B cell (primary cell): ENCODE measurements at regions not wholly inside any gene's neighbourhood (a gene's known extent, or its start where the extent isn't known, plus 50 kb on each side); places are given as distances from the start of the nearest gene placed in this dataset.

Experiments used
- ATAC-seq: fragments of 200-7000 bp; cut with Tn5 transposase; one replicate; pipeline ENCODE4 v1.10.0; 2021; ENCODE audit warnings: low read depth, mild to moderate bottlenecking, moderate number of reproducible peaks, moderate library complexity
- CTCF ChIA-PET: fragments of 350-600 bp; sonication (Branson Sonifier 250); formaldehyde crosslinking; loops from one replicate; lab custom pipeline; 2021; ENCODE audit warnings: antibody characterized with exemption, inconsistent platforms; lab: Charles Lee
- POLR2A ChIA-PET: fragments of 350-600 bp; sonication (Branson Sonifier 250); formaldehyde crosslinking; loops from one replicate; lab custom pipeline; 2021; ENCODE audit warnings: antibody characterized with exemption; lab: Charles Lee
- DNase-seq: peaks from one replicate; pipeline ENCODE4 v3.0.0; 2013
- H2AFZ ChIP-seq: 2 replicates; pipeline ENCODE4 v1.6.1; 2012; ENCODE audit warnings: mild to moderate bottlenecking, low read depth, low read length; ENCODE audit not compliant: insufficient read depth, poor library complexity, severe bottlenecking
- H3K27ac ChIP-seq, 2 donors: 1 replicate in 1 of 2; 2 replicates in 1 of 2; pipeline ENCODE4 v1.5.1; 2012 to 2013; ENCODE audit warnings: low read length in 2 of 2, mild to moderate bottlenecking in 2 of 2, moderate library complexity in 1 of 2
- H3K27me3 ChIP-seq, 4 experiments: fragments of 200-600 bp in 1 of 4; sonication (generic) in 1 of 4; replicated peaks in 1 of 4; 1 replicate in 2 of 4; 2 replicates in 2 of 4; pipeline versions ENCODE4 v1.6.1 to v1.7.0; 2013 to 2016; ENCODE audit warnings: low read length in 3 of 4, mild to moderate bottlenecking in 2 of 4, mixed read lengths in 1 of 4, moderate library complexity in 1 of 4; ENCODE audit not compliant: insufficient read depth in 4 of 4, control insufficient read depth in 3 of 4; ENCODE audit errors: control extremely low read depth in 1 of 4
- H3K36me3 ChIP-seq, 2 experiments: replicated peaks in 1 of 2; 1 replicate in 1 of 2; 2 replicates in 1 of 2; pipeline versions ENCODE4 v1.6.1 to v1.7.1; 2013; ENCODE audit warnings: low read length in 1 of 2; ENCODE audit not compliant: insufficient read depth in 2 of 2, control insufficient read depth in 1 of 2; ENCODE audit errors: control extremely low read depth in 1 of 2, extremely low read depth in 1 of 2
- H3K4me1 ChIP-seq, 2 donors: fragments of 200-600 bp in 1 of 2; sonication (generic) in 1 of 2; 1 replicate in 1 of 2; 2 replicates in 1 of 2; pipeline versions ENCODE4 v1.5.1 to v1.6.1; 2013 to 2017; ENCODE audit warnings: low read length in 2 of 2; ENCODE audit not compliant: control insufficient read depth in 2 of 2, insufficient read depth in 2 of 2
- H3K4me2 ChIP-seq: replicated peaks from 2 replicates; pipeline ENCODE3; 2012; ENCODE audit warnings: mild to moderate bottlenecking, low read depth, low read length; ENCODE audit not compliant: poor library complexity, severe bottlenecking
- H3K4me3 ChIP-seq, 5 experiments: fragments of 200-600 bp in 1 of 5; sonication (generic) in 1 of 5; 1 replicate in 3 of 5; 2 replicates in 2 of 5; pipeline versions ENCODE4 v1.5.1 to v1.7.0; 2011 to 2016; ENCODE audit warnings: low read length in 4 of 5, mild to moderate bottlenecking in 4 of 5, low read depth in 2 of 5, control low read depth in 1 of 5, moderate library complexity in 1 of 5; ENCODE audit not compliant: insufficient read depth in 1 of 5; ENCODE audit errors: control extremely low read depth in 1 of 5, extremely low read depth in 1 of 5
- H3K79me2 ChIP-seq: fragments of 200-600 bp; sonication (generic); one replicate; pipeline ENCODE4 v1.6.0; 2016; ENCODE audit warnings: low read length; ENCODE audit not compliant: control insufficient read depth, insufficient read depth
- H3K9ac ChIP-seq: fragments of 200-600 bp; sonication (generic); 2 replicates; pipeline ENCODE4 v1.6.1; 2017; ENCODE audit warnings: mild to moderate bottlenecking, low read length, moderate library complexity
- H3K9me3 ChIP-seq, 3 donors: one replicate each; pipeline versions ENCODE4 v1.6.1 to v1.7.1; 2013; ENCODE audit warnings: low read length in 2 of 3; ENCODE audit not compliant: control insufficient read depth in 2 of 3, insufficient read depth in 1 of 3; ENCODE audit errors: control extremely low read depth in 1 of 3
- H4K20me1 ChIP-seq: 2 replicates; pipeline ENCODE4 v1.6.0; 2012; ENCODE audit warnings: mild to moderate bottlenecking, low read length; ENCODE audit not compliant: insufficient read depth, control insufficient read depth, poor library complexity, severe bottlenecking
- H3K27ac Mint-ChIP-seq: one replicate; pipeline ENCODE4 v1.8.0; 2021; ENCODE audit warnings: mixed read lengths
- H3K27me3 Mint-ChIP-seq: one replicate; pipeline ENCODE4 v1.8.0; 2021; ENCODE audit warnings: mixed read lengths
- H3K4me1 Mint-ChIP-seq: one replicate; pipeline ENCODE4 v1.8.0; 2021; ENCODE audit warnings: mixed read lengths
- H3K4me3 Mint-ChIP-seq: one replicate; pipeline ENCODE4 v1.8.0; 2021; ENCODE audit warnings: mixed read lengths
- H3K9me3 Mint-ChIP-seq: one replicate; pipeline ENCODE4 v1.8.0; 2022; ENCODE audit warnings: mixed read lengths; ENCODE audit not compliant: insufficient read depth
- EZH2 ChIP-seq: IDR thresholded peaks from 2 replicates; pipeline ENCODE4 v1.6.1; 2012; ENCODE audit warnings: borderline replicate concordance, low read depth, mild to moderate bottlenecking, moderate library complexity, low read length; ENCODE audit not compliant: insufficient read depth, poor library complexity, severe bottlenecking
- WGBS: methylation state at CpG from one replicate; pipeline ENCODE4 v1.1.5; 2013; ENCODE audit warnings: missing lambda C conversion rate; ENCODE audit not compliant: insufficient coverage; 5-methylcytosine and 5-hydroxymethylcytosine counted together
- intact Hi-C: fragments of 100-400 bp; cut with micrococcal nuclease; formaldehyde crosslinking; loops from one replicate; pipeline ENCODE4 v1.10.0; 2022
- TF ChIP-seq, protein P1 (sequence below): fragments of 200-600 bp; IDR thresholded peaks from one replicate; pipeline ENCODE4 v1.8.0; 2022; ENCODE audit warnings: antibody characterized with exemption, mild to moderate bottlenecking

DNA sequence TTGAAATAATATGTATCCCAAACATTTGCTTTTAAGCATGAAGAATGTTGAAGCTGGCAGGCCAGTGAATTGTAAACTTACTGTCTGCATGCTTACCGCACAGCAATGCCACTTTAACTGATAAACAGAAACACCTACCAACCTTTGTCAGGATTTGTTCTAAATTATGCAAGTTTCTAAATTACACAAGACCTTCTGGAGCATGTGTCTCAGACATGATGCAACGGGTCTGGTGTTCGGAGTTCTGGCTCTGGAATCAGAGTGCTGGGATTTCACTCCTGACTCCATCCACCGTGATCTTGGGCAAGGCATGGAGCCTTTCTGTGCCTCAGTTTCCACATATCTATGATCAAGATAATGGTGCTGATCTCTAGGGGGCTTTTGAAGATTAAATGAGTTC, 111.2 kb downstream of the CCT6B start:
- Histone ChIP-seq H2AFZ (no peak overlapping the region), H4K20me1 (no peaks in the 10 kb centered on the region), H3K4me3 (no peak overlapping the region), H3K9ac (no peak overlapping the region), H3K79me2 (no peaks in the 10 kb centered on the region), H3K27me3 (no peaks in the 10 kb centered on the region), H3K9me3 (no peaks in the 10 kb centered on the region), H3K36me3 (no peaks in the 10 kb centered on the region), H3K4me2 (no peak overlapping the region), H3K27ac (no peak overlapping the region), H3K4me1 (no peaks in the 10 kb centered on the region)
- ChIA-PET POLR2A (no interaction called here), CTCF (no interaction called here)
- H3K27ac Mint-ChIP-seq: no peak overlapping the region
- intact Hi-C loops: no loop called here
- H3K9me3 Mint-ChIP-seq: no peaks in the 10 kb centered on the region
- H3K4me1 Mint-ChIP-seq: no peaks in the 10 kb centered on the region
- TF ChIP-seq, protein P1, sequence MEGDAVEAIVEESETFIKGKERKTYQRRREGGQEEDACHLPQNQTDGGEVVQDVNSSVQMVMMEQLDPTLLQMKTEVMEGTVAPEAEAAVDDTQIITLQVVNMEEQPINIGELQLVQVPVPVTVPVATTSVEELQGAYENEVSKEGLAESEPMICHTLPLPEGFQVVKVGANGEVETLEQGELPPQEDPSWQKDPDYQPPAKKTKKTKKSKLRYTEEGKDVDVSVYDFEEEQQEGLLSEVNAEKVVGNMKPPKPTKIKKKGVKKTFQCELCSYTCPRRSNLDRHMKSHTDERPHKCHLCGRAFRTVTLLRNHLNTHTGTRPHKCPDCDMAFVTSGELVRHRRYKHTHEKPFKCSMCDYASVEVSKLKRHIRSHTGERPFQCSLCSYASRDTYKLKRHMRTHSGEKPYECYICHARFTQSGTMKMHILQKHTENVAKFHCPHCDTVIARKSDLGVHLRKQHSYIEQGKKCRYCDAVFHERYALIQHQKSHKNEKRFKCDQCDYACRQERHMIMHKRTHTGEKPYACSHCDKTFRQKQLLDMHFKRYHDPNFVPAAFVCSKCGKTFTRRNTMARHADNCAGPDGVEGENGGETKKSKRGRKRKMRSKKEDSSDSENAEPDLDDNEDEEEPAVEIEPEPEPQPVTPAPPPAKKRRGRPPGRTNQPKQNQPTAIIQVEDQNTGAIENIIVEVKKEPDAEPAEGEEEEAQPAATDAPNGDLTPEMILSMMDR: no peak
- no peak overlapping the region for H3K4me3 Mint-ChIP-seq
- ATAC-seq (no peak), DNase-seq (no peak)
- WGBS: 100% methylated on average over 4 of the region's 4 CpGs
- H3K27me3 Mint-ChIP-seq: peaks cover 18% of the 10 kb centered on the region

DNA sequence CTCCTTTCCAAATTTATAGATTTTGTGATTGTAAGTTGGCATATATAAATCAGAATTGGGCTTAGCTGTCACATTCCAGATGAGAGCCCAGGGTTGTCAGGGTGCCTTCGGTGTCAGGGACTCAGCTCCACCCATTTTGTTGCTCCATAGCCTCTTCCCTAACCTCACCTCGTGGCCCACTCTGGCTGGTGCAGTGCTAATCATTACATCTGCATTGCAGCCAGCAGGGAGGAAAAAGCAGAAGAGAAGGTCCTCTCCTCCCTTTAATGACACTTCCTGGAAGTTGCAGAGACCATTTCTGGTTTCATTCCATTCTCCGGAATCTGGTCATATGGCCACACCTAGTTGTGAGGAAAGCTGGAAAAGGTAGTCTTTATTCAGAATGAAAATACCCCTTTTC, 113.3 kb downstream of the CCT6B start:
- H3K9ac ChIP-seq: no peak overlapping the region
- no peaks in the 10 kb centered on the region for H3K79me2 ChIP-seq
- H3K4me2 ChIP-seq: no peak overlapping the region
- H3K27me3 ChIP-seq: no peaks in the 10 kb centered on the region
- no peaks in the 10 kb centered on the region for H3K4me1 ChIP-seq
- no peak for ATAC-seq
- no peak overlapping the region for H3K4me3 ChIP-seq
- no peaks in the 10 kb centered on the region for H3K36me3 ChIP-seq
- TF ChIP-seq EZH2: no peak
- TF ChIP-seq, protein P1: no peak
- 60% methylated on average over 1 of the region's 3 CpGs for WGBS
- DNase-seq: no peak
- no peak overlapping the region for H2AFZ ChIP-seq
- no peaks in the 10 kb centered on the region for H4K20me1 ChIP-seq
- intact Hi-C loops: no loop called here
- Mint-ChIP-seq H3K4me3 (no peak overlapping the region), H3K27me3 (peaks cover 8% of the 10 kb centered on the region), H3K27ac (no peak overlapping the region), H3K9me3 (no peaks in the 10 kb centered on the region), H3K4me1 (no peaks in the 10 kb centered on the region)
- H3K9me3 ChIP-seq: no peaks in the 10 kb centered on the region
- ChIA-PET CTCF (no interaction called here), POLR2A (no interaction called here)
- no peak overlapping the region for H3K27ac ChIP-seq
